ENCODE measurements at regions not wholly inside any gene's neighbourhood (a gene's known extent, or its start where the extent isn't known, plus 50 kb on each side); places are given as distances from the start of the nearest gene placed in this dataset.

DNA sequence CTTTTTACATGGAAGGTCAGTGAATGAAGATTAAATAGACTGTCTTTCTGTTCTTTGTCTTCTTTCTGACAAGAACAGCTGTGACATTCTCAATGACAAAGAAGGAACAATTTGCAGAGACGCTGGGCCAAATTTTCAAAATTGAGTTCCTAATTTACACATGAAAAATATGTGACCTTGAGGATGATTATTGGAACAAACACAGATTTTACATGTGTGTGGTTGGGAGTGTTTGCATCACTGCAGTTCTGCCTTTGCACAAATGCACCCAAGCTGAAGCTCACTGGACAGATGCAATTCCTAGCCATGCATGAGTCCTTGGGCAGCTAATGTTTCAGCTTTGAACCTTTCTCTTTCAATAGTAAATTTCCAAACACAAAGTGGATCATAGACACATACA is 350.8 kb downstream of the QKI start:
- Histone ChIP-seq H4K20me1 (ENCODE audit: insufficient read depth, low read length) (no peaks in the 10 kb centered on the region), H3K4me1 (ENCODE audit: low read length) (no peaks in the 10 kb centered on the region), H3K4me2 (ENCODE audit: low read length) (no peak overlapping the region), H2AFZ (ENCODE audit: low read depth, low read length) (no peak overlapping the region), H3K9me3 (ENCODE audit: insufficient read depth, low read length) (no peaks in the 10 kb centered on the region), H3K79me2 (ENCODE audit: low read length) (no peaks in the 10 kb centered on the region), H3K36me3 (replicated peaks; ENCODE audit: low read depth, low read length) (no peaks in the 10 kb centered on the region), H3K27me3 (ENCODE audit: low read depth, low read length) (no peaks in the 10 kb centered on the region), H3K9ac (ENCODE audit: low read length) (no peak overlapping the region), H3K27ac (ENCODE audit: low read length) (no peak overlapping the region), H3K4me3 (ENCODE audit: low read length) (no peak overlapping the region)
- no peak for TF ChIP-seq CTCF (IDR thresholded peaks at IDR 0.05; ENCODE audit: low read depth, low read length)
- TF ChIP-seq EZH2phosphoT487 (IDR thresholded peaks at IDR 0.05; ENCODE audit: low read depth), result no peak

GRCh38 chr6:163764565-163764964 is 350.0 kb downstream of the QKI start:
- H3K36me3 ChIP-seq (replicated peaks; ENCODE audit: low read depth, low read length), result peaks cover 2% of the 10 kb centered on the region
- no peaks in the 10 kb centered on the region for H3K79me2 ChIP-seq (ENCODE audit: low read length)
- no peaks in the 10 kb centered on the region for H3K27me3 ChIP-seq (ENCODE audit: low read depth, low read length)
- H4K20me1 ChIP-seq (ENCODE audit: insufficient read depth, low read length), result no peaks in the 10 kb centered on the region
- no peaks in the 10 kb centered on the region for H3K4me1 ChIP-seq (ENCODE audit: low read length)
- no peaks in the 10 kb centered on the region for H3K9me3 ChIP-seq (ENCODE audit: insufficient read depth, low read length)
- no peak overlapping the region for H3K9ac ChIP-seq (ENCODE audit: low read length)
- no peak for TF ChIP-seq CTCF (IDR thresholded peaks at IDR 0.05; ENCODE audit: low read depth, low read length)
- no peak for TF ChIP-seq EZH2phosphoT487 (IDR thresholded peaks at IDR 0.05; ENCODE audit: low read depth)
- H3K4me3 ChIP-seq (ENCODE audit: low read length), result no peak overlapping the region
- no peak overlapping the region for H2AFZ ChIP-seq (ENCODE audit: low read depth, low read length)
- H3K27ac ChIP-seq (ENCODE audit: low read length), result no peak overlapping the region
- H3K4me2 ChIP-seq (ENCODE audit: low read length), result no peak overlapping the region

- Histone ChIP-seq H3K27me3 (ENCODE audit: low read depth, low read length) (no peaks in the 10 kb centered on the region), H3K9me3 (ENCODE audit: insufficient read depth, low read length) (peaks cover 9% of the 10 kb centered on the region; the same call in 1 of the 2 replicates), H3K36me3 (replicated peaks; ENCODE audit: low read depth, low read length) (peaks cover 11% of the 10 kb centered on the region), H3K4me1 (ENCODE audit: low read length) (peaks cover 12% of the 10 kb centered on the region), H3K27ac (ENCODE audit: low read length) (no peak overlapping the region), H3K4me3 (ENCODE audit: low read length) (no peak overlapping the region), H3K4me2 (ENCODE audit: low read length) (no peak overlapping the region), H2AFZ (ENCODE audit: low read depth, low read length) (no peak overlapping the region), H3K9ac (ENCODE audit: low read length) (no peak overlapping the region), H4K20me1 (ENCODE audit: insufficient read depth, low read length) (no peaks in the 10 kb centered on the region), H3K79me2 (ENCODE audit: low read length) (no peaks in the 10 kb centered on the region)
- TF ChIP-seq EZH2phosphoT487 (IDR thresholded peaks at IDR 0.05; ENCODE audit: low read depth), result no peak
- no peak for TF ChIP-seq CTCF (IDR thresholded peaks at IDR 0.05; ENCODE audit: low read depth, low read length)
Measured at GRCh38 chr6:163761481-163761880, 347.0 kb downstream of the QKI start.

- Histone ChIP-seq H3K9ac (ENCODE audit: low read length) (no peak overlapping the region), H3K4me2 (ENCODE audit: low read length) (no peak overlapping the region), H3K4me1 (ENCODE audit: low read length) (peaks cover 16% of the 10 kb centered on the region), H3K27me3 (ENCODE audit: low read depth, low read length) (no peaks in the 10 kb centered on the region), H3K9me3 (ENCODE audit: insufficient read depth, low read length) (peaks cover 9% of the 10 kb centered on the region; the same call in 1 of the 2 replicates), H3K79me2 (ENCODE audit: low read length) (no peaks in the 10 kb centered on the region), H3K27ac (ENCODE audit: low read length) (no peak overlapping the region), H4K20me1 (ENCODE audit: insufficient read depth, low read length) (no peaks in the 10 kb centered on the region), H3K36me3 (replicated peaks; ENCODE audit: low read depth, low read length) (peaks cover 11% of the 10 kb centered on the region), H2AFZ (ENCODE audit: low read depth, low read length) (no peak overlapping the region), H3K4me3 (ENCODE audit: low read length) (no peak overlapping the region)
- TF ChIP-seq EZH2phosphoT487 (IDR thresholded peaks at IDR 0.05; ENCODE audit: low read depth) (no peak), CTCF (IDR thresholded peaks at IDR 0.05; ENCODE audit: low read depth, low read length) (no peak)
Measured at GRCh38 chr6:163760860-163761259, 346.3 kb downstream of the QKI start.
